Stimulated activated CD8-positive, alpha-beta memory T cell treated with anti-CD3 and anti-CD28 coated beads, Interleukin-7, amount 100 ng/mL, for 24 hours (primary cell): ENCODE measurements at regions not wholly inside any gene's neighbourhood (a gene's known extent, or its start where the extent isn't known, plus 50 kb on each side); places are given as distances from the start of the nearest gene placed in this dataset.

Experiments
- DNase-seq: peaks from one replicate; pipeline ENCODE4 v3.0.0-alpha.2; 2020; ENCODE audit warnings: low read depth

DNA sequence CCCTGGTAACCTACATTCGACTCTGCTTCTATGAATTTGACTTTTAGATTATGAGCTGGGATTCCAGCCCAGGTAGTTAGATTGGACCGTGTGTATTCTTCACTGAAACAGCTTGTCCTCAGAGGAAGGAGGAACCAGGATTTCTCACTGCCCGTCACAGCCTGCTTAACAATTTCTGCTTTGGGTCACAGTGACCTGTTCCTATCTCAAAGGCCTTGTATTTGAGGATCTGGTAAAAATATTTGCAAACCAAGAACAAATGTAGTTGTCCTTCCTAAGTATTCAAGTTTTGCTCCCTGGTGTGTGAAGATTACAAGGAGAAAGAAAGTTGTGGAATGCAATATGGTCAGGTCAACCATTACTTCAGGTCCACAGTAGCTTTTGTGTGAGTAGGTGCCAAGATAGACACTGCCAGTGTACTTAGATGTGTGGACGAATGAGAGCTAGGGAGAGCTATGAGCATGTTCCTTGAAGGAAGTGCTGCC lies 55.1 kb downstream of the KIF4B start:
- no peak for DNase-seq

DNA sequence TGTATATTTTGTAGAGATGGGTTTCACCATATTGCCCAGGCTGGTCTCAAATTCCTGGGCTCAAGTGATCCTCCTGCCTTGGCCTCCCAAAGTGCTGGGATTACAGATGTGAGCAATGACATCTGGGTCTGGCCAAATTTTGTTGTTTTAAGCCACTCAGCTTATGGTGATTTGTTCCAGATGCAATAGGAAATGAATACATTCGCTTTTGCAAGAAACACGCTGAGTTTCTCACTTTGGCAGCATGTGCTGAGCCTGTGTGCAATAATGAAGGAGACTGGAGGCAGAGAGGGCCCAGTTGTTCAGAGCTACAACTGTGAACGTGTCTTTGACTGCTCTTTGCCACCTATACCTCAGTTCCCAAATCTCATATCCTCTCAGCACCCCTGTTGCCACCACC lies 56.4 kb downstream of the KIF4B start:
- DNase-seq = no peak

DNA sequence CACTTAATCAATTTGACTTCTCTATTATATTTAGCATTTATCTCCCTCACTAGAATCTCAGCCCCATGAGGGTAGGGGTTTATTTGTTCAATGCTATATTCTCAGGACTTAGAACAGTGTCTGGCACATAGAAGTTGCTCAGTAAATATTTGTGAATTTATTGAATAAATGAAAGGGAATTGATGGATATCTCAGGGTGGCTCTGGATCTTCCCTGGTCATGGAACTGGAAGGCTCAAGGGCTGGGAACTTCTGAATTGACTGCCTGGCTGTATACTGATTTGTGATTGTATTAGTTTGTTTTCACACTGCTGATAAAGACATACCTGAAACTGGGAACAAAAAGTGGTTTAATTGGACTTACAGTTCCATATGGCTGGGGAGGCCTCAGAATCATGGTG lies 57.2 kb downstream of the KIF4B start:
- DNase-seq = no peak

DNA sequence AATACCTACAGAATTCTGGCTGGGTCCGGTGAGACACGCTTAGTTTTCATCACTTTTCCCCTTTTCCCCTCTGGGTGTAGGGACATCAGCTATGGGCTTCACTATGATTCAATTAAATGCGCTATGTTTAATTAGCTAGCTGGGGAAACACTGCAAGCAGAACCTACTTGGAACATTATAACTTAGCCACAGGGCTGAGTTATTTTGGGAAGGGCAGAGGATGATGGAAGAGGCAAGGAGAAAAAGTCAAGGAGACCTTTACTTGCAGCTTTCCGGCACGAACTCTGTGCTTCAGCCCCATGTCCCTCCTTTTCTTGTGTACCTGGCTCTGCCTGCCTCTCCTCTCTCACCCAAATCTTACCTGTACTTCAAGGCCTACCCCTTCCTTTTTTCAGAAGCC lies 62.8 kb downstream of the KIF4B start:
- no peak for DNase-seq

DNA sequence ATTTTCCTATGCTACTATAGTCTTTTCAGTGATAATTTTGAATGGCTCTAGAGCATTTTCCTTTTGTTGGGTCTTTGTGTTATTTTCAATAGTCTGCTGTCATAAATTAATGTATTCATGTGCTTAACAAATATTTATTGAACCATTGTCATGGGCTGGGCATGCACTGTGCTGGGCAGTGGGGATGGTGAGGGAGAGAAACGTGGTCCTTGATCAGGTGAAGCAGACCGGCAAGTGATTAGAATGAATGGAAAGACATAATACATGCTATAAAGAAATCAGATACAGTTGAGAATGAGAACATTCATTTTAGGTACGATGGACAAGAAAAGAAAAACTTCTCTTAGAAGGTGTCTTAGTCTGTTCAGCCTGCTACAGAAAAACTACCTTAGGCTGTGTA lies 66.1 kb downstream of the KIF4B start:
- no peak for DNase-seq

DNA sequence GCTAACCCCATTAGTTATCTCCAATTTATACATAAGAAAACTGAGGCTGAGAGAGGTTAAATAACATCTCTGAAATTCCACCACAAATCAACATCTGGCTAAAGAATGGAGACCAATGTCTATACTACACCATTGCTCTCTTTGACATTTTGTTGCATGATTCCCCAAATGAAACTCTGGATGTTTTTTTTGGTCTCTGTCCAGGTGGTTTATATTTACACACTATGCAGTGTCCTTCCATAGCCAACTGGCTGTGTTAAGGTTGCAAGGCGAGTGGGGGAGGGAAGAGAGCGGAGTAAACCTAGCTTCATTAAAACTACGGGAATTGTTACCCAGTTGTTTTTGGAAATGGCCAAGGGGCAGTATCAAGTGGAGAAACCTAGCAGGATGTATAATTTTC lies 67.2 kb downstream of the KIF4B start:
- DNase-seq = no peak

DNA sequence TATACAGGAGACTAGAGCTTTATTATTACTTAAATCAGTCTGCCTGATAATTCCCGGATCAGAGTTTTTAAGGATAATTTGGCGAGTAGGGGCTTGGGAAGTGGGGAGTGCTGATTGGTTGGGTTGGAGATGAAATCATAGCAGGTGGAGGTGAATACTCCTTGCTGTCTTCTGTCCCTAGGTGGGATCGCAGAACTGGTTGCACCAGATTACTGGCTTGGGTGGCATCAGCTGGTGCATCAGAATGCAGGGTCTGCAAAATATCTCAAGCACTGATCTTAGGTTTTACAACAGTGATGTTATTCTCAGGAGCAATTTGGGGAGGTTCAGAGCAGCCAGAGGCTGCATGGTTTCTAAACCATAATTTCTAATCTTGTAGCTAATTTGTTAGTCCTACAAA lies 68.1 kb downstream of the KIF4B start:
- no peak for DNase-seq

DNA sequence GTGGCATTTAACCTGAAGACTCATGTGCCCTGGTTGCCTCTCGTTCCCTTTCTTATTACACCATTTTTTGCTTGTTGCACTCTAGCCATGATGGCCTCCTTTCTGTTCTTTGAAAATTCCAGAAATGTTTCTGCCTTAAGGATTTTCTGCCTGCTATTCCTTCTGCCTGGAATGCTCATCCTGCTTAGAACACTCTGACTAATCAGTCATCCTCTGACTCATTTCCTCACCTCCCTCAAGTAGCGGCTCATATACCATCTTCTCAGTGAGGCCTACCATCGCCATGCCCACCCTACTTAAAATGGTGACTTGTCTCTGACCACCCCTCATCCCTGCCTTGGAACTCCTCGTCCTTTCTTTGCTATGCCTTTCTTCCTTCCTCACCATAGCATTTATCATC lies 68.8 kb downstream of the KIF4B start:
- DNase-seq = no peak

DNA sequence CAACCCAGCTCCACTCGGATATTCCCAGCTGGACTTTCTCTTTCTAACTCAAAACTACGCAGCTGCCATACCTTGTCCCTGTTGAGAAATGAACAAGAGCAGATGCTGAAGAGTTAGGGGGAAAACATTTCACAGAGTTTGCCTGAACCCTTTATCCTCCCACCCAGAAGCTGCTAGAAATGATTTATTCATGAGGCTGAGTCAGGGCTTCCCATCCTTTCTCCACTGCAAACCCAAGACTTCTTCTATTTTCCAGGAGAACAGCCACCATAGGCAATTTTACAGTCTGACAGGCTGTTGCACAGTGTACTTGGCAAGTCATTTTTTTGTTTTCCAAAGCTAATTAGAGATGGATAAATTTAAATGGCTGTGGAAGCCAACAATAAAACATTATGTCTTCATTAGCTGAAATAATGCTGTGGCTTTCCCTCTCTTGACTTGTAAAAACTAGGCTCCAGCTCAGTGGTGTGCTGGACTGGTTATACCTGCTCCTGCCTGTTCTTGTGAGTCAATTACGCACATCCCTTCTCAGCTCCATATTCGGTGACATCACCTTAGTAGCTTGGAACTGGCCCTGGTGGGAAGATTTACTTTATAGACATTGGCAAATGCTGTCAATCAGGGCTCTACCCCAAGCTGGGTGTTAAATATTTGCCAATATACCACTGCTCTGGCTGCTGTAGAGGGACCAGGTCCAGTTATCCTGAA lies 71.9 kb downstream of the KIF4B start:
- no peak for DNase-seq

DNA sequence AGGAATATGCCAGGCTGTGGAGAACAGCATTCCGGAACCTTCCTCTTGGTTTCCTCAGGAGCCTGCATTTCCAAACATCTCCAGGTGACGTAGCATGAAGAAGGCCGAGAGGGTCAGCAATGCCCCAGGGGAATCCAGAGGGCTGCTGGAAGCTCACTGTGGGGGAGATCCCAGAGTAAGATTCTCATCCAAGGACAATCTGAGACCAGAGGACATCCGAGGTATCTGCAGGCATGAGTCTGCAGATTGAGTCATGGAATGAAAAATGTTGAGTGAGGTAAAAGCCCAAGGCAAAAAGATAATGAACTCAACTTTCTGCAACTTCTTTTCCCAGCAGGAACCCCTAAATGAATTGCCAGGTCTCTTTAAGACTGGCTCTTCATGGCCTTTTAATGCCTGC lies 73.5 kb downstream of the KIF4B start:
- no peak for DNase-seq

DNA sequence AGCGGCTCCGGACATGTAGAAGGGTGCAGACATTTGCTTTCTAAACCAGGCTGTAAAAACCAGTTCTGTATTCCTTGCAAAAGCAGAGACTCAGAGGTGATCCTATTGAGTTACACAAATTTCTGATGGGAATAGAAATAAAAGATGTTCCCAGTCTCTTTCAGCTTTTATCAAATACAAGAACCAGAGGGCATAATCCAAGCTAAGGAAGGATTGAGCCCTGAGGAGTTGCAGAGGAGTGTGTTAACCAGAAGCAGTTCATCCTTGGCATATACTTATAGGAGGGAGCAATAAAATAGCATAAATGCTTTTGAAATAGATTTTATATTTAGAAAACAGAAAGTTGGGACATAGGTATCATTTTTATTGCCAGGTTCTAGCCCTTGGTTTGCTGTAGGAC lies 75.3 kb downstream of the KIF4B start:
- DNase-seq = no peak

DNA sequence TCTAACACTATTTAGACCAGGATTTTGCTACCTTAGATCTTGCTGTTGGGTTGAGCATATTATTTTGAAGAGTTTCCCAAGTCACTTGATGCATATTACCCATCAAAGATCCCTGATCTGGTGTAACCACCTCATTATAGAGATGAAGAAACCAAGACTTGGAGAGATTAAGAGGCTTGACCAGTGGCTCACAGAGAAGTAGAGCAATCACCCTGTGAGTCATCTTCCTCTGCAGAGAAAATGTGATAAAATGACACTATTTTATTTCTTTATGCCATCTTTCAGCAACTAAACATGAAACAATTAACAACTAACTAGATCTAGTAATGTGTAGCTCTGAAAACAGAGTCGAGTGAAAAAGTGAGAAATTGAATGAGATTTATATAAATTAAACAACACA lies 76.1 kb downstream of the KIF4B start:
- no peak for DNase-seq

DNA sequence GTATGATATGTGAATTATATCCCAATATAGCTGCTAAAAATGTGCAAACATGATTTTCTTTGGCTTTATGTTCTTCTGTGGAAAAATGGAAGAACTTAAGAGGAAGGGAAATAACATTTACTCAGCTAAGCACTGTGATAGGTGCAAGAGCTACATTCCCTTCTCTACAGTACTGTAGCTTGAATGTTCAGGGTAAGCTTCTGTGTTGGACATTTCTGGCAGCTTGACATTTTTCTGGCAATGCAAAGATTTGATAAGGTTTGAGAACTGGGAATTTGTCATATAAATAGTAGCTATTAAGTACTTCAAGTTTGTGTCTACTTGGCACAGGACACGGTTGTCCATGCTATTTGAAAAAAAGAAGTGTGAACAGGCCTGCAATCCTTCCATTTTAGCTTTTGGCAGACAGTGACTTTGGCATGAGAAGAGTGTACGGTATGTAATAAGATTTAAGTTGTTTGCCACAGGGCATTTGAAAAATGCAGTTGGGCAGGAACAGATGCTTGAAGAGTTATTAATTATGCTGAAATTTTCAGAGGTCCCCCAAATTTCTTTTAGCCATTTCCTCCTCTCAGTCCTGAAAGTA lies 77.6 kb downstream of the KIF4B start:
- no peak for DNase-seq

DNA sequence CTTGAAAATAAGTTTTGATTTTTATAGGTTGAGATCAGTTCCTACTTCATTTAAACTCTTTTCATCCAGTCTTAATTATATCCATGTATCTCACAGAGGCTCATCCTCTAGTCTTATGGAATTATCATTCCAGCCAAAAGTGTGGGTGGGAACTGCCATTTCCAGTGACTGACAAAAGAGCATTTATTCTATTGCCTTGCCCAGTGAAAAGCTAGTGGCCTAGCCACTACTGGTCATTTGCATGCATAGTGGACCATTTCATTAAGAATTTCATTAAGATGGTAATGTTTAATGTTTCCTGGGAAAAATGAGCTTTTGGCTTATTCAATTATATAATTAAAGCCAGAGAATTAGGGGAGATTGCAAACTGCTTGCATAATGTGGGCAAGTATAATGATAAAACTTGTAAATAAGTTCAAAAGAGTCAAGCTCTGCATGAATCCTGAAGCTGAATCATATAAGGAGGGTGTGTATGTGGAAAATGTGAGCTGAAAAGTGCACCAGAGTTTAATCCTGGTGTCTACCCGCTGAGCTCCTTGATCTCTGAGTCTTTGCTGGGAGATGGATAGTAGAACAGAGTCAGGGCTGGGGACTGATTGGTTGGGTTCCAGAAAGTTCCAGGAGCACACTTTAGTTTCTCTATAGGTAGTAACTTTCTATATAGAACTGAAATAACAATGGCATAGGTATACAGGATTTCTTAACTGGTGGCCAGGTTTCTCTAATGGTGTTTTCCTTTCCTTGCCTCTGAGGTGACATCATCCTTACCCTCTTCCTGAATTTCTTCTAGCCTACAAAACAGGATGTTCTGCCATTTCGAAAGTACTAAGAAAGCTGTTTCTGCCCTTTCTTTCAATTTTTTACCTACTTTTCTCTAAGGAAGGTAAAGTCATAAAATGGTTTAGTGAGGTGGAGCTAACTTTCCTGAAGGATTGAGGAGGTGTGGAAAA lies 78.5 kb downstream of the KIF4B start:
- DNase-seq = no peak

DNA sequence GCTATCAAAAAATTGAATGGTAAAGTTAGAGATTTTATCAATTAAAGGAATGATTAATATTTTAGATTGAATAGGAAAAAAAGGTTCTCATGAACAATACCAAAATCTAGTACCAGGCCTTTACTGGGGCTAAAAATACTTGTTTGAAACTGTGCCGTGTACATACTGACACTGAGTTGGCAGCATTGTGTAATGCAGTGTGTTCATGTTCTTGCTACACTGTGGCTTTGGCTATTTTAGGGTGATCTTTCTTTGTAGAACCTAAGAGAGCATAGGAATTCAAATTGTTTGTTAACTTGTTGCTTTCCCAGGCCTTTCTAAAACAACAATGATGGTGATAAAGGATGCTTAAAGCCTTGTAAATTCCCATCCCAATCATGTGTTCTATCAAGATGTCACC lies 80.9 kb downstream of the KIF4B start:
- DNase-seq = no peak

DNA sequence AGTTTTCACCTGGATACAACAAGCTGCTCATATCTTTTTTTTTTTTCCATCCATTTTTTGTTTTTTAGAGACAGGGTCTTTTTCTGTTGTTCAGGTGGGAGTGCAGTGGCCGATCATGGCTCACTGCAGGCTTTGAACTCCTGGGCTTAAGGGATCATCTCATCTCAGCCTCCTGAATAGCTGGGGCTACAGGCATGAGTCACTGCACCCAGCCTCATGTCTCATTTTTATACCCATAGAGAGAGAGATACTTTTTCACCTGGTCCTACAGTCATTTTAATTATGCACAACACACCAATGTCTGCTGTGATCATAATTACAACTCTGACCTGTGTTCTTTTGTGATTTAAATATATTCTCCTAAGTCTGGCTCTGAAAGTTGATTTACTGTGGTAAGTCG lies 84.4 kb downstream of the KIF4B start:
- no peak for DNase-seq

DNA sequence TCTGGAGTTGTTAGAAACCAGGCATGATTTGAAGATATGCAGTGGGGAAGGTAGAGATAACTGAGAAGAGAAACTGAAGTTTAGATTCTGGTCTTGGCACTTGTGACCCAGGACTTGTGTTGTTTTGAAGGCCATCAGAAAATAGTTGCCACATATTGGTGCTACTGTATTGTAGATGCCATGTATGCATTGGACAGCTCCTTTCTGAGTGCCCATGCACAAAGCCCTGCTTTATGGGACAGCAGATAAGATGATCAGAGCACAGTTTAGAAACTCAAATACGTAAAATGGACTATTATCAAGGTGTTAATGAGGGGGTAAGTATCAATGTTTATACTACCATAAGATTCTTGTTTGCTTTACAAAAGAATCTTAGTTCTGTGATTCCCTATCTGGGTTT lies 84.9 kb downstream of the KIF4B start:
- DNase-seq = no peak

DNA sequence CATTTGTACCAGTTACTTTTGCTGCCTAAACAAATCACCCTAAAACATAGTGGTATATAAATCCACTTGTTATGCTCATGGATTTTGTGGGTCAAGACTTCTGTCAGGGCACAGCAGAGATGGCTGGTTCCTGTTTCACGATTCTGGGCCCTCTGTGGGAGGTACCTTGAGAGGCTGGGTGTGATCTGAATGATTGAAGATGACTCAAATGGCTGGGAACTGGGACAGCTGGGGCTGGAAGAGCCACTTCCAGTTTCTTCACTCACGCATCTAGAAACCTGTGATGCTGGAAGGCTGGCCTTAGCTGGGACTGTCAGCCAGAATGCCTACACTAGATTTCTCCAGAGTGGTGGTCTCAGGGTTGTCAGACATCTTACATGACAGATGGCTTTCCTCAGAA lies 88.1 kb downstream of the KIF4B start:
- DNase-seq = no peak

DNA sequence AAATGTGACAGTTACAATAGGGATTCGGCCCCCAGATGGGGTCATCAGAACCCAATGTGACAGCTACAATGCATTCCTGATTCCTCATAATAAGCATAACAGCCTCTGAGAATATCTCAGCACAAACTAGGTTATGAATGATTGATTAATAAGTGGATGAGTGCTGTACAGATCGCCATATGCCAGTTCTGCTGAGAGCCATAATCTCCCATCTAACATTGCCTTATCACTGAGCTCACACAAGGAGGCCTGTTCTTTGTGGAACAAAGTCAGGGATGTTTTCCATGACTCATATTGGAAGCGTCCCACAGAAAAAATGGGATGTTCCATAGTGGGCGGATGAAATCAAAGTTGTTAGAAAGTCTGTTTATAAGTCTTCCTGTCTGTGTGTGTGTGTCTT lies 89.6 kb downstream of the KIF4B start:
- DNase-seq = no peak

DNA sequence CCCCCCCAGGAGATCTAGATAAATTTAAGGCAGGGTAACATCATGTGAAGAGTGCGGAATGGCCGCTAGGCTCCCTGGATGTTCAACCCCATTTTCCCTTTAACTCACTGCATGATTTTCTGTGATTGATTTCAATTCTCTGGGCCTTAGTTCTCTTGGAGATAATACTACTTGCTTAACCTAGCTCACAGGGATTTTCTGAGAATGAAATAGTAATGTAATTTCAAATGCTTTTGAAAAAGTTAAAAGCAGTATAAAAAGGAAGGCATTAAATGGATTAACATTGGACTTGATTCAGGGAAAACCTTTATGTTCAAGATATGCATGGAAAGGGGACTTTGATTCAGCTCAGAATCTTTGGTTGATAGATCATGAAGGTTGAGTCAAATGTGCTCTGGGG lies 90.9 kb downstream of the KIF4B start:
- no peak for DNase-seq

DNA sequence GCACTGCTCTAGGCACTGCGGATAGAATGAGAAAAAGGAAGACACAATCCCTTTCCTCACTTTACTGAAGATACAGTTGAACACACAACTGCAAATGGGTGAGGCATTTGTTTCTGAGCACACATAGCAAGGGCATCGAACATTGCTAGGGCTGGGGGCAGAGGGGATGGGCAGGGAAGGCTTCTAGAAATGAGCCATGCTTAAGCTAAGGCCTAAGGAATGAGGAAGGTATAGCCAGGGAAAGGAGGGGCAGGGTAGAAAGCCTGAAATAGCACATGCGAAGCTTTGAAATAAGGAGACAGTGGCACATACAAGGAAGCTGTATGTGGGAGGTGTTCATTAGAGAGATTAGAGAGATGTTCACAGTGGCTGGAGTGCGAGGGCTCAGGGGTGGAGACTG lies 92.7 kb downstream of the KIF4B start:
- no peak for DNase-seq

DNA sequence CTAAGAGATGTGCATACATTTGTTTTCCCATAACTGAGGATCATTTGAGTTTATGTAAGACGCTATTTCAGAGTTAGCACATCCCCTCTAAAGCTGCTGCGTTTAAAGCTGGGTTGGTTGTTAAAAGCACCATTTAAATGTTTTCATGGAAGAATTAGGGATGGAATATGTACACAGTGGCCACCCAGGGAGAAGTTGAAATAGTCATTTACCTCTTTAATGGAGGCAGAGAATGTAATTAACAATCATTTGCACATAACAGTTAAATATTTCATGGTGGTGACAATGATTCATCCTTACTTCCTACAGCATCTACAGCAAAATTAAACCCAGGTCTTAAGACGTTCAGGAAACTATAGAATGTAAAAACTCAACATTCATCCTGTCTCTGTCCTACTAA lies 100.3 kb downstream of the KIF4B start:
- no peak for DNase-seq

DNA sequence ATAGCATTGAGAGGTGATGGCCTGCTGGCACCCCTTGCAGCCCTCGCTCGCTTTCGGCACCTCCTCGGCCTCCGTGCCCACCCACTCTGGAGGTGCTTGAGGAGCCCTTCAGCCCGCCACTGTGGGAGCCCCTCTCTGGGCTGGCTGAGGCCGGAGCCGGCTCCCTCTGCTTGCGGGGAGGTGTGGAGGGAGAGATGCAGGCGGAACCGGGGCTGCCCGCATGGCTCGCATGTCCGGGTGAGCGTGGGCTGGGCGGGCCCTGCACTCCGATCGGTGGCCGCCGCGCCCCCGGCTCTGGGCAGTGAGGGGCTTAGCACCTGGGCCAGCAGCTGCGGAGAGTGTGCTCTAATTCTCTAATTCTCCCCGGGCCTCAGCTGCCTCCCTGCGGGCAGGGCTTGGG lies 101.1 kb downstream of the KIF4B start:
- DNase-seq = no peak
